ENCODE measurements at regions not wholly inside any gene's neighbourhood (a gene's known extent, or its start where the extent isn't known, plus 50 kb on each side); places are given as distances from the start of the nearest gene placed in this dataset.

GRCh38 chr1:34330061-34330460 lies 153.4 kb downstream of the C1orf94 start:
- no peak for DNase-seq (ENCODE audit: low read depth)

GRCh38 chr1:34331020-34331926 lies 154.6 kb downstream of the C1orf94 start:
- no peak for DNase-seq (ENCODE audit: low read depth)

- no peak for DNase-seq (ENCODE audit: low read depth)
Observed at GRCh38 chr1:34332996-34333395, 156.3 kb downstream of the C1orf94 start.

GRCh38 chr1:34338871-34339270 lies 162.2 kb downstream of the C1orf94 start:
- DNase-seq (ENCODE audit: low read depth), result no peak

GRCh38 chr1:34341896-34342295 lies 165.2 kb downstream of the C1orf94 start:
- no peak for DNase-seq (ENCODE audit: low read depth)

- DNase-seq (ENCODE audit: low read depth), result no peak
Observed at GRCh38 chr1:34342334-34342733, 165.6 kb downstream of the C1orf94 start.

GRCh38 chr1:34346128-34346527 lies 169.4 kb downstream of the C1orf94 start:
- no peak for DNase-seq (ENCODE audit: low read depth)

GRCh38 chr1:34353409-34353808 lies 176.7 kb downstream of the C1orf94 start:
- DNase-seq (ENCODE audit: low read depth), result no peak

GRCh38 chr1:34354367-34354766 lies 177.7 kb downstream of the C1orf94 start:
- DNase-seq (ENCODE audit: low read depth), result no peak

GRCh38 chr1:34356853-34357252 lies 180.1 kb downstream of the C1orf94 start:
- DNase-seq (ENCODE audit: low read depth), result no peak

GRCh38 chr1:34358636-34359035 lies 181.9 kb downstream of the C1orf94 start:
- no peak for DNase-seq (ENCODE audit: low read depth)

GRCh38 chr1:34359411-34359810 lies 182.7 kb downstream of the C1orf94 start:
- no peak for DNase-seq (ENCODE audit: low read depth)

GRCh38 chr1:34360574-34360973 lies 183.9 kb downstream of the C1orf94 start:
- no peak for DNase-seq (ENCODE audit: low read depth)

- DNase-seq (ENCODE audit: low read depth), result no peak
Observed at GRCh38 chr1:34361121-34361520, 184.4 kb downstream of the C1orf94 start.

- DNase-seq (ENCODE audit: low read depth), result no peak
Observed at GRCh38 chr1:34361781-34362357, 185.2 kb downstream of the C1orf94 start.

- no peak for DNase-seq (ENCODE audit: low read depth)
Observed at GRCh38 chr1:34362949-34363348, 186.2 kb downstream of the C1orf94 start.

GRCh38 chr1:34363447-34363846 lies 186.7 kb downstream of the C1orf94 start:
- DNase-seq (ENCODE audit: low read depth), result no peak

GRCh38 chr1:34363915-34364314 lies 187.2 kb downstream of the C1orf94 start:
- no peak for DNase-seq (ENCODE audit: low read depth)

GRCh38 chr1:34364376-34364775 lies 187.7 kb downstream of the C1orf94 start:
- DNase-seq (ENCODE audit: low read depth), result no peak

GRCh38 chr1:34365295-34365694 lies 188.6 kb downstream of the C1orf94 start:
- DNase-seq (ENCODE audit: low read depth), result no peak

GRCh38 chr1:34366875-34367624 lies 190.3 kb downstream of the C1orf94 start:
- no peak for DNase-seq (ENCODE audit: low read depth)

- no peak for DNase-seq (ENCODE audit: low read depth)
Observed at GRCh38 chr1:34367954-34368353, 191.2 kb downstream of the C1orf94 start.

All from stimulated activated CD4-positive, alpha-beta T cell treated with anti-CD3 and anti-CD28 coated beads, Interleukin-2, amount 100 ng/mL, for 4 hours (primary cell).